Hepatocyte (in vitro differentiated cells): ENCODE measurements at regions not wholly inside any gene's neighbourhood (a gene's known extent, or its start where the extent isn't known, plus 50 kb on each side); places are given as distances from the start of the nearest gene placed in this dataset.

Experiments used
- CTCF ChIP-seq: fragments of 200-600 bp; sonication (generic); IDR thresholded peaks from 2 replicates; pipeline ENCODE4 v1.5.1; 2016; ENCODE audit warnings: antibody characterized with exemption, mild to moderate bottlenecking; ENCODE audit not compliant: poor library complexity
- EZH2phosphoT487 ChIP-seq: fragments of 200-600 bp; sonication (generic); IDR thresholded peaks from one replicate; pipeline ENCODE4 v1.6.1; 2018; ENCODE audit warnings: antibody characterized with exemption, mild to moderate bottlenecking, low read depth, moderate library complexity; ENCODE audit not compliant: unreplicated experiment, severe bottlenecking

GRCh38 chr12:23210573-23210972 lies 585.6 kb downstream of the ETNK1 start:
- TF ChIP-seq CTCF (no peak), EZH2phosphoT487 (no peak)
